Osteocyte (in vitro differentiated cells): ENCODE measurements at regions not wholly inside any gene's neighbourhood (a gene's known extent, or its start where the extent isn't known, plus 50 kb on each side); places are given as distances from the start of the nearest gene placed in this dataset.
"Not testable (repeated sequence)": the region's sequence is repeated elsewhere in the genome, so short reads cannot be mapped to it uniquely, and the experiment has no call there.

ENCODE experiments used
- DNase-seq: peaks from one replicate; pipeline ENCODE4 v3.0.0; 2021; ENCODE audit warnings: mixed read lengths; ENCODE audit not compliant: unreplicated experiment; ENCODE audit errors: extremely low spot score
- H3K27ac Mint-ChIP-seq: one replicate; pipeline ENCODE4 v1.8.0; 2021; ENCODE audit warnings: mild to moderate bottlenecking, mixed read lengths; ENCODE audit not compliant: unreplicated experiment
- H3K27me3 Mint-ChIP-seq: one replicate; pipeline ENCODE4 v1.8.0; 2021; ENCODE audit warnings: mixed read lengths; ENCODE audit not compliant: unreplicated experiment
- H3K36me3 Mint-ChIP-seq: one replicate; pipeline ENCODE4 v1.8.0; 2021; ENCODE audit warnings: mixed read lengths; ENCODE audit not compliant: unreplicated experiment
- H3K4me1 Mint-ChIP-seq: one replicate; pipeline ENCODE4 v1.8.0; 2021; ENCODE audit warnings: mixed read lengths; ENCODE audit not compliant: unreplicated experiment
- H3K4me3 Mint-ChIP-seq: one replicate; pipeline ENCODE4 v1.8.0; 2021; ENCODE audit warnings: mild to moderate bottlenecking, moderate library complexity, mixed read lengths; ENCODE audit not compliant: unreplicated experiment
- H3K9me3 Mint-ChIP-seq: one replicate; pipeline ENCODE4 v1.8.0; 2021; ENCODE audit warnings: mixed read lengths; ENCODE audit not compliant: unreplicated experiment
- CTCF ChIP-seq: fragments of 200-600 bp; sonication (generic); IDR thresholded peaks from 2 replicates; pipeline ENCODE4 v1.5.0; 2021; ENCODE audit warnings: antibody characterized with exemption, mild to moderate bottlenecking, moderate library complexity

GRCh38 chr12:34217660-34218059 lies 195.4 kb downstream of the ALG10 start:
- Mint-ChIP-seq H3K9me3 (peaks cover 15% of the 10 kb centered on the region), H3K27me3 (no peaks in the 10 kb centered on the region), H3K27ac (no peak overlapping the region), H3K36me3 (no peaks in the 10 kb centered on the region), H3K4me1 (no peaks in the 10 kb centered on the region), H3K4me3 (no peak overlapping the region)
- DNase-seq: peak; percentile 54
- TF ChIP-seq CTCF: no peak

GRCh38 chr12:34218193-34219045 lies 196.1 kb downstream of the ALG10 start:
- Mint-ChIP-seq H3K9me3 (peaks cover 17% of the 10 kb centered on the region), H3K4me1 (no peaks in the 10 kb centered on the region), H3K27me3 (no peaks in the 10 kb centered on the region), H3K4me3 (no peak overlapping the region), H3K36me3 (no peaks in the 10 kb centered on the region), H3K27ac (no peak overlapping the region)
- DNase-seq: peak; percentile 83
- peak; percentile 50 for TF ChIP-seq CTCF

GRCh38 chr12:34219046-34219770 lies 196.9 kb downstream of the ALG10 start:
- Mint-ChIP-seq H3K27ac (no peak overlapping the region), H3K36me3 (no peaks in the 10 kb centered on the region), H3K9me3 (peaks cover 17% of the 10 kb centered on the region), H3K4me1 (no peaks in the 10 kb centered on the region), H3K27me3 (no peaks in the 10 kb centered on the region), H3K4me3 (no peak overlapping the region)
- DNase-seq: no peak
- TF ChIP-seq CTCF: no peak

- H3K9me3 Mint-ChIP-seq: peaks cover 17% of the 10 kb centered on the region
- DNase-seq, H3K27ac Mint-ChIP-seq, H3K36me3 Mint-ChIP-seq, H3K4me3 Mint-ChIP-seq, H3K27me3 Mint-ChIP-seq, H3K4me1 Mint-ChIP-seq: not testable (repeated sequence)
Measured at GRCh38 chr12:34220079-34220478, 197.8 kb downstream of the ALG10 start.

- TF ChIP-seq CTCF: no peak
- no peaks in the 10 kb centered on the region for H3K4me1 Mint-ChIP-seq
- peaks cover 27% of the 10 kb centered on the region for H3K9me3 Mint-ChIP-seq
- no peak overlapping the region for H3K4me3 Mint-ChIP-seq
- H3K36me3 Mint-ChIP-seq: no peaks in the 10 kb centered on the region
- H3K27ac Mint-ChIP-seq: no peak overlapping the region
- H3K27me3 Mint-ChIP-seq: no peaks in the 10 kb centered on the region
- no peak for DNase-seq
Measured at GRCh38 chr12:34223640-34224039, 201.3 kb downstream of the ALG10 start.

- H3K36me3 Mint-ChIP-seq, H3K27ac Mint-ChIP-seq, DNase-seq, H3K27me3 Mint-ChIP-seq, H3K4me3 Mint-ChIP-seq, H3K4me1 Mint-ChIP-seq: not testable (repeated sequence)
- H3K9me3 Mint-ChIP-seq: peaks cover 33% of the 10 kb centered on the region
Measured at GRCh38 chr12:34226044-34226443, 203.7 kb downstream of the ALG10 start.

GRCh38 chr12:34228046-34228445 lies 205.8 kb downstream of the ALG10 start:
- not testable (repeated sequence) for DNase-seq, H3K36me3 Mint-ChIP-seq, H3K27me3 Mint-ChIP-seq, H3K4me3 Mint-ChIP-seq, H3K4me1 Mint-ChIP-seq, H3K27ac Mint-ChIP-seq
- peaks cover 28% of the 10 kb centered on the region for H3K9me3 Mint-ChIP-seq

- not testable (repeated sequence) for DNase-seq, H3K4me1 Mint-ChIP-seq, H3K27me3 Mint-ChIP-seq, H3K36me3 Mint-ChIP-seq, H3K4me3 Mint-ChIP-seq, H3K27ac Mint-ChIP-seq
- H3K9me3 Mint-ChIP-seq: peaks cover 28% of the 10 kb centered on the region
Measured at GRCh38 chr12:34229033-34229432, 206.7 kb downstream of the ALG10 start.
